ENCODE measurements at regions not wholly inside any gene's neighbourhood (a gene's known extent, or its start where the extent isn't known, plus 50 kb on each side); places are given as distances from the start of the nearest gene placed in this dataset.

DNA sequence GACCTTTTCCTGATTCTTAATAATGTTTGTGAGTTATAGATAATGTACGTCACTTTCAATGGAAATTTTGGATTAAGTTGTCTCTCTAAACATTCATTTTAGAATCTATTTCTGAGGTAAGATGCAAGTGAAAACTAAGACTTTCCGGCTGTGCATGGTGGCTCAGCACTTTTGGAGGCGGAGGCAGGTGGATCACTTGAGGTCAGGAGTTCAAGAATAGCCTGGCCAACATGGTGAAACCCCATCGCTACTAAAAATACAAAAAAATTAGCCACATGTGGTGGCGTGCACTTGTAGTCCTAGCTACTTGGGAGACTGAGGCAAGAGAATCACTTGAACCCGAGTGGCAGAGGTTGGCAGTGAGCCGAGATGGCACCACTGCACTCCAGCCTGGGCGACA is 524.6 kb upstream of the SLIT2 start:
- Histone ChIP-seq H3K9me3 (no peaks in the 10 kb centered on the region), H3K4me1 (ENCODE audit: control insufficient read depth in 1 of 2, low read depth in 2 of 2) (no peaks in the 10 kb centered on the region), H3K27me3 (replicated peaks; ENCODE audit: insufficient read depth) (no peaks in the 10 kb centered on the region), H3K36me3 (no peaks in the 10 kb centered on the region), H3K4me3 (no peak overlapping the region), H3K27ac (no peak overlapping the region)
- DNase-seq (ENCODE audit: low spot score) = no peak
- no peak for ATAC-seq (ENCODE audit: insufficient number of reproducible peaks, low FRiP score, low read depth)
- TF ChIP-seq, protein P1, sequence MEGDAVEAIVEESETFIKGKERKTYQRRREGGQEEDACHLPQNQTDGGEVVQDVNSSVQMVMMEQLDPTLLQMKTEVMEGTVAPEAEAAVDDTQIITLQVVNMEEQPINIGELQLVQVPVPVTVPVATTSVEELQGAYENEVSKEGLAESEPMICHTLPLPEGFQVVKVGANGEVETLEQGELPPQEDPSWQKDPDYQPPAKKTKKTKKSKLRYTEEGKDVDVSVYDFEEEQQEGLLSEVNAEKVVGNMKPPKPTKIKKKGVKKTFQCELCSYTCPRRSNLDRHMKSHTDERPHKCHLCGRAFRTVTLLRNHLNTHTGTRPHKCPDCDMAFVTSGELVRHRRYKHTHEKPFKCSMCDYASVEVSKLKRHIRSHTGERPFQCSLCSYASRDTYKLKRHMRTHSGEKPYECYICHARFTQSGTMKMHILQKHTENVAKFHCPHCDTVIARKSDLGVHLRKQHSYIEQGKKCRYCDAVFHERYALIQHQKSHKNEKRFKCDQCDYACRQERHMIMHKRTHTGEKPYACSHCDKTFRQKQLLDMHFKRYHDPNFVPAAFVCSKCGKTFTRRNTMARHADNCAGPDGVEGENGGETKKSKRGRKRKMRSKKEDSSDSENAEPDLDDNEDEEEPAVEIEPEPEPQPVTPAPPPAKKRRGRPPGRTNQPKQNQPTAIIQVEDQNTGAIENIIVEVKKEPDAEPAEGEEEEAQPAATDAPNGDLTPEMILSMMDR (IDR thresholded peaks at IDR 0.05) = no peak

- DNase-seq (ENCODE audit: low spot score) (no peak), ATAC-seq (ENCODE audit: insufficient number of reproducible peaks, low FRiP score, low read depth) (no peak)
- Histone ChIP-seq H3K9me3 (no peaks in the 10 kb centered on the region), H3K27ac (no peak overlapping the region), H3K4me3 (no peak overlapping the region), H3K4me1 (ENCODE audit: control insufficient read depth in 1 of 2, low read depth in 2 of 2) (no peaks in the 10 kb centered on the region), H3K36me3 (no peaks in the 10 kb centered on the region), H3K27me3 (replicated peaks; ENCODE audit: insufficient read depth) (no peaks in the 10 kb centered on the region)
- TF ChIP-seq, protein P1 (IDR thresholded peaks at IDR 0.05) = no peak
Observed at GRCh38 chr4:19725130-19725529, 526.6 kb upstream of the SLIT2 start.

GRCh38 chr4:19722404-19722803 is 529.3 kb upstream of the SLIT2 start:
- no peak overlapping the region for H3K4me3 ChIP-seq
- H3K9me3 ChIP-seq = no peaks in the 10 kb centered on the region
- H3K27ac ChIP-seq = no peak overlapping the region
- TF ChIP-seq, protein P1 (IDR thresholded peaks at IDR 0.05) = no peak
- ATAC-seq (ENCODE audit: insufficient number of reproducible peaks, low FRiP score, low read depth) (no peak), DNase-seq (ENCODE audit: low spot score) (no peak)
- no peaks in the 10 kb centered on the region for H3K27me3 ChIP-seq (replicated peaks; ENCODE audit: insufficient read depth)
- no peaks in the 10 kb centered on the region for H3K36me3 ChIP-seq
- no peaks in the 10 kb centered on the region for H3K4me1 ChIP-seq (ENCODE audit: control insufficient read depth in 1 of 2, low read depth in 2 of 2)

GRCh38 chr4:19721587-19721986 is 530.1 kb upstream of the SLIT2 start:
- Histone ChIP-seq H3K9me3 (no peaks in the 10 kb centered on the region), H3K36me3 (no peaks in the 10 kb centered on the region), H3K4me1 (ENCODE audit: control insufficient read depth in 1 of 2, low read depth in 2 of 2) (no peaks in the 10 kb centered on the region), H3K27me3 (replicated peaks; ENCODE audit: insufficient read depth) (no peaks in the 10 kb centered on the region), H3K4me3 (no peak overlapping the region), H3K27ac (no peak overlapping the region)
- DNase-seq (ENCODE audit: low spot score) (no peak), ATAC-seq (ENCODE audit: insufficient number of reproducible peaks, low FRiP score, low read depth) (no peak)
- TF ChIP-seq, protein P1 (IDR thresholded peaks at IDR 0.05) = no peak

- TF ChIP-seq, protein P1 (IDR thresholded peaks at IDR 0.05) = no peak
Observed at GRCh38 chr4:19720610-19721009, 531.1 kb upstream of the SLIT2 start.

More at GRCh38 chr4:19720610-19721009, 531.1 kb upstream of the SLIT2 start:
- Histone ChIP-seq H3K4me3 (no peak overlapping the region), H3K9me3 (no peaks in the 10 kb centered on the region), H3K4me1 (ENCODE audit: control insufficient read depth in 1 of 2, low read depth in 2 of 2) (no peaks in the 10 kb centered on the region), H3K27ac (no peak overlapping the region), H3K27me3 (replicated peaks; ENCODE audit: insufficient read depth) (no peaks in the 10 kb centered on the region), H3K36me3 (no peaks in the 10 kb centered on the region)
- ATAC-seq (ENCODE audit: insufficient number of reproducible peaks, low FRiP score, low read depth) (no peak), DNase-seq (ENCODE audit: low spot score) (no peak)
